ENCODE measurements at regions not wholly inside any gene's neighbourhood (a gene's known extent, or its start where the extent isn't known, plus 50 kb on each side); places are given as distances from the start of the nearest gene placed in this dataset.
"Not testable (repeated sequence)": the region's sequence is repeated elsewhere in the genome, so short reads cannot be mapped to it uniquely, and the experiment has no call there.

DNA sequence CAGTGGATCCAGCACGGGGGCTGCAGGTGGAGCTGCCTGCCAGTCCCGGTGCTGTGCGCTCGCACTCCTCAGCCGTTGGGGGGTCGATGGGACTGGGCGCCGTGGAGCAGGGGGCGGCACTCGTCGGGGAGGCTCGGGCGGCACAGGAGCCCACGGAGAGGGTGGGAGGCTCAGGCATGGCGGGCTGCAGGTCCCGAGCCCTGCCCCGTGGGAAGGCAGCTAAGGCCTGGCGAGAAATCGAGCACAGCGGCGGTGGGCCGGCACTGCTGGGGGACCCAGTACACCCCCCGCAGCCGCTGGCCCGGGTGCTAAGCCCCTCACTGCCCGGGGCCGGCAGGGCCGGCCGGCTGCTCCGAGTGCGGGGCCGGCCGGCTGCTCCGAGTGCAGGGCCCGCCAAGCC, 52.3 kb upstream of the MARK1 start:
- not testable (repeated sequence) for H3K9me3 ChIP-seq (ENCODE audit: control insufficient read depth, insufficient read depth, low read length); H3K4me1 ChIP-seq (ENCODE audit: insufficient read depth, low read length); H3K9ac ChIP-seq (ENCODE audit: low read depth, low read length)

GRCh38 chr1:220475141-220475540, 52.8 kb upstream of the MARK1 start:
- not testable (repeated sequence) for H3K4me1 ChIP-seq (ENCODE audit: insufficient read depth, low read length); H3K9me3 ChIP-seq (ENCODE audit: control insufficient read depth, insufficient read depth, low read length); H3K36me3 ChIP-seq (ENCODE audit: insufficient read depth, low read length)

More for the DNA sequence above, 52.3 kb upstream of the MARK1 start:
- not testable (repeated sequence) for H3K36me3 ChIP-seq (ENCODE audit: insufficient read depth, low read length)

DNA sequence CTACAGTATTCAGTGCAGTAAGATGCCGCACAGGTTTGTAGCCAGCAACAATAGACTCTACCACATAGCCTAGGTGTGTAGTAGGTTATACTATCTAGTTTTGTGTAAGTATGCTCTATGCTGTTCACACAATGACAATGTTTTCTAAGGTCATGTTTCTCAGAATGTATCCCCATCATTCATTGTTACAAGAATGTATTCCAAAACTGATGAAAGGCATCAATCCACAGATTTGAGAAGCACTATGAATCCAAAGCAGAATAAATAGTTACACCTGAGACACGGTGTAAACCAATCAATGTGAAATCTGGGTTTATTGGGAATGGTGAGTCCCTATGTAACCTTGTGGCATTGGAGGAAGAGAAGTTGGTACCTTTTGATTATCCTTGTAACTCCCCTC, 54.5 kb upstream of the MARK1 start:
- Histone ChIP-seq H3K36me3 (ENCODE audit: insufficient read depth, low read length) (no peaks in the 10 kb centered on the region), H3K4me1 (ENCODE audit: insufficient read depth, low read length) (no peaks in the 10 kb centered on the region), H3K9me3 (ENCODE audit: control insufficient read depth, insufficient read depth, low read length) (no peaks in the 10 kb centered on the region; the same call in none of the 2 replicates), H3K9ac (ENCODE audit: low read depth, low read length) (no peak overlapping the region)

More at GRCh38 chr1:220475141-220475540, 52.8 kb upstream of the MARK1 start:
- H3K9ac ChIP-seq (ENCODE audit: low read depth, low read length): not testable (repeated sequence)

DNA sequence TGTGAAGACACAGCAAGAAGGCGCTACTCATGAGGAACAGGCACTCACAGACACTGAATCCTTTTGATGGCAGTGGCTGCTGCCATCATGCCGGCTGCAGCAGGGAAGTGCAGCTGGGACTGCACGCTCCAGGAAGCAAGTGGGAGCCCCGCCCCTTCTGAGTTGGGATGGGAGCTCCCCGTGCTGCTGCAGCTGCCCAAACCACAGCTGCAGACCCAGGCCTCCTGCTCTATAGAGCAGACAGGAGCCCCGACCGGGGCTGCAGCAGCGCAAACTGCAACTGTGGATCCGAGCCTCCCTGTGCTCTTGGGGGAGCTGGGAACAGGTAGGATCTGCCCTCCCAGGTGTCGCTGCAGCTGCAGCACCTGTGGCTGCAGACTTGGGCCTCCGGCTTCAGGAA, 65.2 kb upstream of the MARK1 start:
- Histone ChIP-seq H3K9me3 (ENCODE audit: control insufficient read depth, insufficient read depth, low read length) (peaks cover 4% of the 10 kb centered on the region; the same call in 1 of the 2 replicates), H3K9ac (ENCODE audit: low read depth, low read length) (no peak overlapping the region), H3K36me3 (ENCODE audit: insufficient read depth, low read length) (no peaks in the 10 kb centered on the region), H3K4me1 (ENCODE audit: insufficient read depth, low read length) (no peaks in the 10 kb centered on the region)

DNA sequence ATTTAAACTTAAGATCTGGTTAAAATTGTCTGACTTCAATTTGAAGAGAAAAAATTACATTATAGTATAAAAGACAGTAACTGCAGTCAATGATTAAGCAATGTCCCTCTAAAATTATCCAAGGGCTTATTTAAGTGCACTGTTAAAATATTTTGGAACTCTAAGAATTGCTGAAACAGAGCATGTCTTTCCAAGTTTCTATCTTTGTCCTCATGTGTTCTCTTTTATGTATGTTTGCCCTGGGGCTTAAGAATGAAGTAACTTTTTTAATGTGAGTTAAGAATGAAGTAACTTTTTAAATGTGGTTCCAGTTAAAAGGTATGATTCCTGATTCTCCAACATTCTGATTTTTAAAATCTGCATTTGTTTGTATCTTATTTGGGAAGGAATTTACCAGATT, 69.0 kb upstream of the MARK1 start:
- Histone ChIP-seq H3K9ac (ENCODE audit: low read depth, low read length) (no peak overlapping the region), H3K9me3 (ENCODE audit: control insufficient read depth, insufficient read depth, low read length) (no peaks in the 10 kb centered on the region)

DNA sequence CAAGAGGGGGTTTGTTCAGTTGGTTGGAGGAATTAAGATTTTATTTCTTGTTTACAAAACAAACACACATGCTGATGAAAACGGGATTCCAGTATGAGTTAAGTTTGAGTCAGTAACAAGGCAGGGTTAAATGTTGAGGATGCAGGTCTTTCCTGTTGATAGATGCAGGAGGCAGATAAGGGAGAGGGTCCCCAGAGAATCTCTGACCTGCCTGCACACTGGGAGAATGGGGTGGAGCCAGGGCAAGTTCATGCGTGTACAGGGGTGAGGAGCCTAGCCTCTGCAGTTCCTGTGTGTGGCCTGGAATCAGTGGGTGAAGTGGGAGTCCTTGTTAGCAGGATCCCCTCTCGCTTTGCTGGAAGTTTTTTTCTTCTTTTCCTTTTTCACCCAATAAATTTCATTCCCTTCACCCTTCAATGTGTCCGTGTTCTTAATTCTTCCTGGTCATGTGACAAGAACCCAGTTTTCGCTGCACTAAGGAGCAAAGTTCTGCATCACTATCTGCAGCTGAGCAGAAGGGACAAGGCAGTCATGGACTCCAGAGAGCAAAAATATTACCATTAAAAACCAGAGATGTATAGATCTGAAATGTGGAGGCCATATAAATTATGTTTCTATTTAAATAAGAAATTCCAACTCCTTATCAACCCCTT, 69.9 kb upstream of the MARK1 start:
- H3K9me3 ChIP-seq (ENCODE audit: control insufficient read depth, insufficient read depth, low read length): no peaks in the 10 kb centered on the region
- no peaks in the 10 kb centered on the region for H3K36me3 ChIP-seq (ENCODE audit: insufficient read depth, low read length)
- peaks cover 5% of the 10 kb centered on the region; the same call in 1 of the 2 replicates for H3K4me1 ChIP-seq (ENCODE audit: insufficient read depth, low read length)
- H3K9ac ChIP-seq (ENCODE audit: low read depth, low read length): no peak overlapping the region

More for the DNA sequence above, 69.0 kb upstream of the MARK1 start:
- no peaks in the 10 kb centered on the region for H3K36me3 ChIP-seq (ENCODE audit: insufficient read depth, low read length)
- H3K4me1 ChIP-seq (ENCODE audit: insufficient read depth, low read length): no peaks in the 10 kb centered on the region

DNA sequence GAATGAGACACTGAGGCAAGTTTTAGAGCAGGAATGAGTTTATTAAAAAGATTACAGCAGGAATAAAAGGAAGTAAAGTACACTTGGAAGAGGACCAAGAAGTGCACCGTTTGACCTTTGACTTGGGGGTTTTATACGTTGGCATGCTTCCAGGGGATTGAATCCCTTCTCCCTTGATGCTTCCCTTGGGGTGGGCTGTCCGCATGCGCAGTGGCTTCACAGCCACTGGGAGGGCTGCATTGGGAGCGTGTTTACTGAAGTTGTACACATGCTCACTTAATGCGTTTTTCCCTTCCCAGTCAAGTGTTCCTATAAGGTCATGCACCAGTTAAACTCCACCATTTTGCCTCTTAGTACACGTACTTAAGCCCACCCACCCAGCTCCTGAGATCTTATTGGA, 72.4 kb upstream of the MARK1 start:
- H3K4me1 ChIP-seq (ENCODE audit: insufficient read depth, low read length): peaks cover 5% of the 10 kb centered on the region; the same call in 1 of the 2 replicates
- H3K9ac ChIP-seq (ENCODE audit: low read depth, low read length): no peak overlapping the region
- no peaks in the 10 kb centered on the region for H3K36me3 ChIP-seq (ENCODE audit: insufficient read depth, low read length)
- H3K9me3 ChIP-seq (ENCODE audit: control insufficient read depth, insufficient read depth, low read length): no peaks in the 10 kb centered on the region

GRCh38 chr1:220454155-220454777, 73.7 kb upstream of the MARK1 start:
- Histone ChIP-seq H3K9ac (ENCODE audit: low read depth, low read length) (no peak overlapping the region), H3K9me3 (ENCODE audit: control insufficient read depth, insufficient read depth, low read length) (no peaks in the 10 kb centered on the region), H3K36me3 (ENCODE audit: insufficient read depth, low read length) (no peaks in the 10 kb centered on the region), H3K4me1 (ENCODE audit: insufficient read depth, low read length) (peaks cover 5% of the 10 kb centered on the region; the same call in 1 of the 2 replicates)

DNA sequence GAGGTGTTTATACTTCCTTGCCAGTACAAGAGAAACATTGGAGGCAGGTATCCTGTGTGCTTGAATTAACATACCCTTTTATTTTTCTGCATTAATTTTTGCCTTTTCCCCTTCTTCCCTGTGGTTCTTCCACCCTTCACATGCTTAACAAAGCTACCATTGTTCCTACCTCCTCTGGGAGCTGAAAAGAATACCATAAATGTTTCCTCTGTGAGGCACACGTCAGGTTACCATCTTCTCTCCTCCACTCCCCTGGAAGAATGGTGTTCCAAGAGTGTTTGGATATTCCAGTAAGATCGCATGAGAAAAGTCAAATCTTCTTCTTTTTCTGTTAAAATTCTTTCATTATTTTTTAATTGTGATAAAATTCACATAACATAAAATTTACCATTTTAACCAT, 74.6 kb upstream of the MARK1 start:
- no peaks in the 10 kb centered on the region for H3K36me3 ChIP-seq (ENCODE audit: insufficient read depth, low read length)
- H3K9ac ChIP-seq (ENCODE audit: low read depth, low read length): no peak overlapping the region
- peaks cover 5% of the 10 kb centered on the region; the same call in 1 of the 2 replicates for H3K4me1 ChIP-seq (ENCODE audit: insufficient read depth, low read length)
- no peaks in the 10 kb centered on the region for H3K9me3 ChIP-seq (ENCODE audit: control insufficient read depth, insufficient read depth, low read length)

DNA sequence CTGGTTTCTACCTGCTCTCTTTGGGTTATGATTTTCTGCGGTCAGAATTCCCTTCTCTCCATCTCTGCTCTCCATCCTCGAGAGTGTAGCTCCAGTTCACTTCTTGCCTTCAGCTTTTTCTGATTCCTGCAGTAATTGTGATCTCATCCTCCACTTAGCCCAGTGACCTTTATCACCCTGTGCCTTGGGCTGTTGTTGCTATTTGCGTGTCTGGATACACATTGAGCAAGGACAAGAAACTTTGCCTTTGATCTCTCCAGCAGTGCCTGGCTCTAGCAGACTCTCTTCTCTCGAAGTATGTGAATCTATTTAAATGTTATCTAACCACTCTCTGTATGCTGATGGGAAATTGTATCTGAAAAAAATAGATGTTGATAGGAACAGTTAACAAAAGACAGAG, 76.4 kb upstream of the MARK1 start:
- H3K36me3 ChIP-seq (ENCODE audit: insufficient read depth, low read length): no peaks in the 10 kb centered on the region
- no peaks in the 10 kb centered on the region for H3K9me3 ChIP-seq (ENCODE audit: control insufficient read depth, insufficient read depth, low read length)
- H3K9ac ChIP-seq (ENCODE audit: low read depth, low read length): no peak overlapping the region
- peaks cover 5% of the 10 kb centered on the region; the same call in 1 of the 2 replicates for H3K4me1 ChIP-seq (ENCODE audit: insufficient read depth, low read length)

- Histone ChIP-seq H3K9me3 (ENCODE audit: control insufficient read depth, insufficient read depth, low read length) (no peaks in the 10 kb centered on the region), H3K4me1 (ENCODE audit: insufficient read depth, low read length) (peaks cover 5% of the 10 kb centered on the region; the same call in 1 of the 2 replicates), H3K9ac (ENCODE audit: low read depth, low read length) (no peak overlapping the region), H3K36me3 (ENCODE audit: insufficient read depth, low read length) (no peaks in the 10 kb centered on the region)
Measured at GRCh38 chr1:220450927-220451326, 77.0 kb upstream of the MARK1 start.

GRCh38 chr1:220448217-220448616, 79.7 kb upstream of the MARK1 start:
- H3K4me1 ChIP-seq (ENCODE audit: insufficient read depth, low read length): peaks cover 2% of the 10 kb centered on the region; the same call in 1 of the 2 replicates
- H3K36me3 ChIP-seq (ENCODE audit: insufficient read depth, low read length): no peaks in the 10 kb centered on the region
- no peaks in the 10 kb centered on the region for H3K9me3 ChIP-seq (ENCODE audit: control insufficient read depth, insufficient read depth, low read length)
- H3K9ac ChIP-seq (ENCODE audit: low read depth, low read length): no peak overlapping the region

DNA sequence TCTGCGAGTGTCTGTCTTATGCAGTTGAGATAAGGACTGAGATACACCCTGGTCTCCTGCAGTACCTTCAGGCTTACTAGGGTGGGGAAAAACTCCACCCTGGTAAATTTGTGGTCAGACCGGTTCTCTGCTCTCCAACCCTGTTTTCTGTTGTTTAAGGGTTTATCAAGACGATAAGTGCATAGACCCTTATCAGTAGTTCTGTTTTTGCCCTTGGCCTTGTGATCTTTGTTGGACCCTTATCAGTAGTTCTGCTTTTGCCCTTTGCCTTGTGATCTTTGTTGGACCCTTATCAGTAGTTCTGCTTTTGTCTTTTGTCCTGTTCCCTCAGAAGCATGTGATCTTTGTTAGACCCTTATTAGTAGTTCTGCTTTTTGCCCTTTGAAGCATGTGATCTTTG, 83.3 kb upstream of the MARK1 start:
- H3K9me3 ChIP-seq (ENCODE audit: control insufficient read depth, insufficient read depth, low read length); H3K9ac ChIP-seq (ENCODE audit: low read depth, low read length); H3K4me1 ChIP-seq (ENCODE audit: insufficient read depth, low read length); H3K36me3 ChIP-seq (ENCODE audit: insufficient read depth, low read length): not testable (repeated sequence)

DNA sequence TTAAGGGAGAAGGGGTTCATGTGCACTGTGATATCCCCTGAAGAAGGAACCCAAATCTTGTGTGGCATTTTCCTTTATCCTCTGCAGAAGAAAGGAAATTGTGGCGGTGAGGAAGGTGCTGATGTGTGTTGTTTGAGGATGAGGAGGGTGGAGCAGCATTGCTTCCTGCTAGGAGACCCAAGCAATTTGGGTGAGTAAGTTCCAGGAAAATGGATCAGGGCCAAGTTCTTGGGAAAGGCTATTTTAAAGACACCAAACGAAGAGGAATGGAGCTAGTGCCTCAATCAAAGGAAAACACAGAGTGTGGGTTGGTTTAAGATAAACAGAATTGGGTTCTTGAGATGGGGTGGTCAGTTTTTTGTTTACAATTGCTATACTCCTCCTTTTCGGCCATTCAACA, 86.7 kb upstream of the MARK1 start:
- H3K36me3 ChIP-seq (ENCODE audit: insufficient read depth, low read length): no peaks in the 10 kb centered on the region
- H3K9ac ChIP-seq (ENCODE audit: low read depth, low read length): no peak overlapping the region
- no peaks in the 10 kb centered on the region for H3K4me1 ChIP-seq (ENCODE audit: insufficient read depth, low read length)

GRCh38 chr1:220438741-220439140, 89.2 kb upstream of the MARK1 start:
- Histone ChIP-seq H3K36me3 (ENCODE audit: insufficient read depth, low read length) (no peaks in the 10 kb centered on the region), H3K9me3 (ENCODE audit: control insufficient read depth, insufficient read depth, low read length) (no peaks in the 10 kb centered on the region), H3K4me1 (ENCODE audit: insufficient read depth, low read length) (no peaks in the 10 kb centered on the region), H3K9ac (ENCODE audit: low read depth, low read length) (no peak overlapping the region)

More for the DNA sequence above, 86.7 kb upstream of the MARK1 start:
- no peaks in the 10 kb centered on the region for H3K9me3 ChIP-seq (ENCODE audit: control insufficient read depth, insufficient read depth, low read length)
